Upper lobe of left lung (tissue), 4 donors: ENCODE measurements at regions not wholly inside any gene's neighbourhood (a gene's known extent, or its start where the extent isn't known, plus 50 kb on each side); places are given as distances from the start of the nearest gene placed in this dataset.

Experiments
- EP300 ChIP-seq, 4 donors: sonication (generic); formaldehyde crosslinking; IDR thresholded peaks; one replicate each; pipeline ENCODE4 v1.5.1; 2017; ENCODE audit warnings: antibody characterized with exemption in 4 of 4, control low read depth in 2 of 4
- POLR2A ChIP-seq, 4 donors: fragments of 450-650 bp; IDR thresholded peaks; one replicate each; pipeline ENCODE4 v1.5.1; 2016 to 2017; ENCODE audit warnings: antibody characterized with exemption in 4 of 4, mild to moderate bottlenecking in 2 of 4
- TF ChIP-seq, protein P1 (sequence below), 6 experiments: fragments of 450-650 bp in 4 of 6; fragments of 200-600 bp in 2 of 6; sonication (generic) in 2 of 6; IDR thresholded peaks; one replicate each; pipeline ENCODE4 v1.5.1; 2016 to 2019; ENCODE audit warnings: antibody characterized with exemption in 6 of 6

DNA sequence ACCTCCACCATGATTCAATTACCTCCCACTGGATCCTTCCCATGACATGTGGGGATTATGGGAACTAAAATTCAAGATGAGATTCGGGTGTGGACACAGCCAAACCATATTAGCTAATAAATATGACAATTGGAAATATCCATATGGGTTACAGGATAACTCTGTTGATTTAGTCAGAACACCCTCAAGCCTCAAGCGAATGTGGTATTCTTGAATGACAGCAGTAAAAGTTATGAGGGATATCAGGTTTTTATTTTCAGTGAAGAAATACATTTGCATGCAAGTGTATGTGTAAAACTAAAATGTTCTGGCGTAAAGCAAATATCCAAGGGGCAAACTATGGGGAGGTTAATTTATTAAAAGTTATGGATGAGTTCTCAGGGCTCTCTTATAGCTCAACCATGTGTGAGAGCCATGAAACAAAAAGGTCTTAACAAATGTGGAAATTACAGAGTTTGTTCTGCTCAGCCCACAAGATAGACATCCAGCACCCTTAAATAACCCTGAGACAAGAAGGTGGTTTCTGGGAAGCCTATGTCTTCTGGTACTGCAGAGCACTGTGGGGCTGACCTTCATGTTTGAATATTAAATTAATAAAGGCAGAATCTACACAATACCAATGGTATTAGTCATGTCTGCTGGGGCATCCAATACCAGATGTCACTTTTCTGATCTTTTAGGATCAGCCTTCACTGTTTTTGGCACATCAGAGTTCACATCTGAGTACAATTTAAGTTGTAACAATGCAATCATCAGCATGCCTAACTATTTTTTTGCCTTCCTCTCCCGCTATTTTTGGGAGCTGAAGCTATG is 370.5 kb upstream of the RSPO3 start:
- TF ChIP-seq EP300 (IDR thresholded peaks at IDR 0.05): no peak
- TF ChIP-seq, protein P1, sequence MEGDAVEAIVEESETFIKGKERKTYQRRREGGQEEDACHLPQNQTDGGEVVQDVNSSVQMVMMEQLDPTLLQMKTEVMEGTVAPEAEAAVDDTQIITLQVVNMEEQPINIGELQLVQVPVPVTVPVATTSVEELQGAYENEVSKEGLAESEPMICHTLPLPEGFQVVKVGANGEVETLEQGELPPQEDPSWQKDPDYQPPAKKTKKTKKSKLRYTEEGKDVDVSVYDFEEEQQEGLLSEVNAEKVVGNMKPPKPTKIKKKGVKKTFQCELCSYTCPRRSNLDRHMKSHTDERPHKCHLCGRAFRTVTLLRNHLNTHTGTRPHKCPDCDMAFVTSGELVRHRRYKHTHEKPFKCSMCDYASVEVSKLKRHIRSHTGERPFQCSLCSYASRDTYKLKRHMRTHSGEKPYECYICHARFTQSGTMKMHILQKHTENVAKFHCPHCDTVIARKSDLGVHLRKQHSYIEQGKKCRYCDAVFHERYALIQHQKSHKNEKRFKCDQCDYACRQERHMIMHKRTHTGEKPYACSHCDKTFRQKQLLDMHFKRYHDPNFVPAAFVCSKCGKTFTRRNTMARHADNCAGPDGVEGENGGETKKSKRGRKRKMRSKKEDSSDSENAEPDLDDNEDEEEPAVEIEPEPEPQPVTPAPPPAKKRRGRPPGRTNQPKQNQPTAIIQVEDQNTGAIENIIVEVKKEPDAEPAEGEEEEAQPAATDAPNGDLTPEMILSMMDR (IDR thresholded peaks at IDR 0.05): no peak
- no peak for TF ChIP-seq POLR2A (IDR thresholded peaks at IDR 0.05)
